GM18858 (cell line): ENCODE measurements at regions not wholly inside any gene's neighbourhood (a gene's known extent, or its start where the extent isn't known, plus 50 kb on each side); places are given as distances from the start of the nearest gene placed in this dataset.

Experiments
- ATAC-seq: cut with Tn5 transposase; IDR thresholded peaks from one replicate; pipeline ENCODE4 v1.9.1; 2021; ENCODE audit not compliant: unreplicated experiment

- ATAC-seq, result no peak
These were observed 374.9 kb downstream of the GJA1 start for GRCh38 chr6:121810158-121811032.

- no peak for ATAC-seq
These were observed 375.7 kb downstream of the GJA1 start for GRCh38 chr6:121811106-121811505.

DNA sequence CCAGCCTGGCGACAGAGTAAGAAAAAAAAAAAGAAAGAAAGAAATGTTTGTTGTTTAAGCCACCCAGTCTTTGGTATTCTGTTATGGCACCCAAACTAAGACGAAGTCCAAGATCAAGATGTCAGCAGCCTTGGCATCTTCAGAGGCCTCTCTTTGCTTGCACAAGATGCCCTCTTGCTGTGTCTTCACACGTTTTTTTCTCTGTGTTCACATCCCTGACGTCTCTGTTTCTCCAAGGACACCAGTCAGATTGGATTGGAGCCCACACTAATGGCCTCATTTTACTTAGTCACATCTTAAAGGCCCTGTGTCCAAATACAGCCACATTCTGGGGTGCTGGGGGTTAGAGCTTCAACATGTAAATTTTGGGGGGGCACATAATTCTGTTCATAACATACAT lies 380.9 kb downstream of the GJA1 start:
- no peak for ATAC-seq

DNA sequence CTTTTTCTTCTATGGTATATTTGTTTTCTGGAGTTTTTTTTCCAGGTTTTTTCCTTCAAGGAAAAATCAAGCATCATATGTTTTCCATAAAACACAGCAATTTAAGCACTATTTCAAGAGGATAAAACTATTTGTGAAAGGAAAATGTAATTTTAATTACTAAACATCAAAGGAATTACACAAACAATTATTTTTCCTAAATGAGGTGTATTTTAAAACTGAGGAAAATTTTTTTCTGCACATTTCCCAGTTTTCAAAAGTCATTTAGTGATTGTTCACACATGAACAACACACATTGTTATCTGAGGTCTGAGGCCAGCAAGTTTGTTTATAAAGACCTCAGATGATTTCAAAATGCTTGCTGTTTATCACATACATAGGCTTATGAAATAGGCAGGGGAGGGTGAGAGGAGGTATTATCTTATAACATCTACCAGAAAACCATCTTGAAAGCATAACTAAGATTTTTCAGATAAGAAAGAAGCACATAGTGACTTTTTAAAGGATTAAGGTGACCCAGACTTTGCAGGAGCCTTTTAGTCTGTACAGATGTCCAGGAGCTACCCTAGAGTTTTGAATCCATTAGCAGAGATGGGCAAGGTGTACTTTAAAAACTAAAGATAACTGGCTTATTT lies 381.6 kb downstream of the GJA1 start:
- no peak for ATAC-seq

- no peak for ATAC-seq
These were observed 388.0 kb downstream of the GJA1 start for GRCh38 chr6:121823437-121823851.

GRCh38 chr6:121826156-121826810 lies 390.8 kb downstream of the GJA1 start:
- ATAC-seq, result no peak

GRCh38 chr6:121828146-121828886 lies 392.9 kb downstream of the GJA1 start:
- no peak for ATAC-seq

GRCh38 chr6:121830736-121831135 lies 395.3 kb downstream of the GJA1 start:
- ATAC-seq, result no peak

DNA sequence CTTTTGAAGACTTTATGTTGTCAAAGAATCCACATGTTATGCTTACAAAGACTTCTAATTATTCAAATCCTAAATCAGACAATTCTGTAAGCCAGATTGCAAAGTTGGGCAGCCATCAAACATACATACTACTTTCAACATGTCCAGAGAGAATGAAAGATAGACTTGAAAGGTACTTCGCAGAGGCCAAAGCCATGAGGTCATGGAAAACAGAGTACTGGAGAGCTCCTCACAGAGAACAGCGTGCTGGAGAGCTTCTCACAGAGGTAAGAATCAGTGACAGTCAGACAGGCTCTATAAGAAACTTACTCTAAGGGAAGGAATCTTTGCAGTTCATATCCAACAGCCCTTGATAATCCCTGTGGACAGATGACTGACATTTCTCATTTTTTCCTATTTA lies 400.2 kb downstream of the GJA1 start:
- no peak for ATAC-seq

- ATAC-seq, result no peak
These were observed 402.2 kb downstream of the GJA1 start for GRCh38 chr6:121837545-121838229.

GRCh38 chr6:121838842-121839241 lies 403.4 kb downstream of the GJA1 start:
- no peak for ATAC-seq

- no peak for ATAC-seq
These were observed 404.4 kb downstream of the GJA1 start for GRCh38 chr6:121839896-121840295.

DNA sequence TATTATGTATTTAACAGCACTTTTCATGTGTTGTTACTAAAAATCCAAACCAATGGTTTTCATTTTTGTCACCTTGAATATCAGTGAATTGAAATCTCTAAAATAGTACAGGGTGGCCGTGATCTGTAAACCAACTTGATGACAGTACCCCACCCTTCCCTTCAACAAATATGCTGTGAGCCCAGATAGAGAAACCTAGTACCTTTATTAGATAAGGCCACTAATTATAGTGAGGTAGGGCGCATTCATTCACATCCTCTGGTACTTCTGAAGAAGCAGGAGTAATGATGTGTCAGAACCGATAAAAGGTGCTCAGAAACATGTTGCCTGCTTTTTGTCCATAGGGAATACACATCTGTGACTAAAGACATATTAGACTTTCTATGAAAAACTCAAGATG lies 409.5 kb downstream of the GJA1 start:
- ATAC-seq, result no peak

- ATAC-seq, result no peak
These were observed 412.5 kb downstream of the GJA1 start for GRCh38 chr6:121847806-121848522.

GRCh38 chr6:121848523-121849255 lies 413.2 kb downstream of the GJA1 start:
- no peak for ATAC-seq

GRCh38 chr6:121849477-121849876 lies 414.0 kb downstream of the GJA1 start:
- ATAC-seq, result peak; percentile 94

GRCh38 chr6:121851056-121851455 lies 415.6 kb downstream of the GJA1 start:
- ATAC-seq, result no peak

- ATAC-seq, result no peak
These were observed 418.2 kb downstream of the GJA1 start for GRCh38 chr6:121853686-121854085.

DNA sequence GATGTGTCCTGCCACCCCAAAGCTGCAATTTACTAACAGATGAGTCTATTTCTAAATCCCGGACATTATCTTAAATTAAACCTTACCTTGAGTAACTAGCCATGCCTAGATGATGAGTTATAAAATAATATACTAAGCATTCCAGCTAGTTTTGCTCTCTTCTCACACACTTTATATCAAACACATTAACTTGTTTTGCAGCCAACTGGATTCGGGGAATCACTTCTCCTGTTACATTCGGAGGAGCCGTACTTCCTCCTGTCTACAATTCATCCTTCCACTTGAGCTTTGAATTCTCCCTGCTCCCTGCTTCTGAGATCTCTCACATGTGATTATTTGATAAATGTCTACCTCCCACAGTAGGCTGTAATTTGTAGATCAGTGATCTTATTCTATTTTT lies 420.1 kb downstream of the GJA1 start:
- no peak for ATAC-seq
